Body of pancreas (tissue), 4 donors: ENCODE measurements at regions not wholly inside any gene's neighbourhood (a gene's known extent, or its start where the extent isn't known, plus 50 kb on each side); places are given as distances from the start of the nearest gene placed in this dataset.

Source experiments
- CTCF ChIP-seq, 7 experiments: fragments of 450-650 bp in 4 of 7; fragments of 200-600 bp in 3 of 7; sonication (generic) in 3 of 7; IDR thresholded peaks; one replicate each; pipeline ENCODE4 v1.5.1; 2016 to 2019; ENCODE audit warnings: antibody characterized with exemption in 7 of 7
- POLR2A ChIP-seq, 3 donors: fragments of 450-650 bp; IDR thresholded peaks; one replicate each; pipeline ENCODE4 v1.6.1; 2016; ENCODE audit warnings: antibody characterized with exemption in 3 of 3, mild to moderate bottlenecking in 2 of 3

- TF ChIP-seq POLR2A (IDR thresholded peaks at IDR 0.05) (no peak), CTCF (IDR thresholded peaks at IDR 0.05) (no peak)
These were observed 84.8 kb upstream of the ITGA1 start for GRCh38 chr5:52702877-52703276.
